Peyer's patch (tissue), 4 donors: ENCODE measurements at regions not wholly inside any gene's neighbourhood (a gene's known extent, or its start where the extent isn't known, plus 50 kb on each side); places are given as distances from the start of the nearest gene placed in this dataset.
"Not testable (repeated sequence)": the region's sequence is repeated elsewhere in the genome, so short reads cannot be mapped to it uniquely, and the experiment has no call there.

Source experiments
- CTCF ChIP-seq, 6 experiments: fragments of 450-650 bp in 4 of 6; fragments of 200-600 bp in 2 of 6; sonication (generic) in 1 of 6; IDR thresholded peaks; one replicate each; pipeline ENCODE4 v1.5.1; 2017 to 2019; ENCODE audit warnings: antibody characterized with exemption in 6 of 6, mild to moderate bottlenecking in 3 of 6, moderate library complexity in 1 of 6
- POLR2A ChIP-seq, 2 donors: fragments of 450-650 bp; IDR thresholded peaks; one replicate each; pipeline ENCODE4 v1.5.1; 2017; ENCODE audit warnings: antibody characterized with exemption in 2 of 2, mild to moderate bottlenecking in 2 of 2, moderate library complexity in 2 of 2

- TF ChIP-seq CTCF, POLR2A (IDR thresholded peaks at IDR 0.05): not testable (repeated sequence)
Measured at GRCh38 chr7:120086468-120086867, 186.5 kb upstream of the KCND2 start.
